ENCODE measurements at regions not wholly inside any gene's neighbourhood (a gene's known extent, or its start where the extent isn't known, plus 50 kb on each side); places are given as distances from the start of the nearest gene placed in this dataset.

DNA sequence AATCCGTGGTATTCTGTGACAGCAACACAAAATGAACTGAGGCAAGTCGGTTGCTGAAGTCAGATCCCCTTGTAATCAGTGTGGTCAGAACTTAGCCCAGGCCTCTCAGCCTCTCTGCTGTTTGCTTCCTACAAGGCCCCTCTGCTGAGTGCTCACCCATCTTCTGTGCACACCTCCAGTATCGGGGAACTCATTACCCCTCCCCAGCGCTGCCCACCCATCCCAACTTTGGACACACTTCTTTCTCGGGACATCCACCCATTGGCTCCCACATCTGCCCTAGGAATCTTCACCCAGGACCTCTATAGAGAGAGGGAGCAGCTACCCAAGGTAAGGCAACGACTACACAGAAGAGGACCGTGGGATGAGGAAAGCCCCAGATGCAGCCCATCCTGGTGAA, 217.5 kb downstream of the MATN1 start:
- no peaks in the 10 kb centered on the region; the same call in 1 of the 2 replicates for H3K27me3 ChIP-seq (ENCODE audit: control insufficient read depth, insufficient read depth, low read length)
- no peaks in the 10 kb centered on the region for H3K36me3 ChIP-seq (ENCODE audit: control insufficient read depth, insufficient read depth, low read length)
- no peak for DNase-seq (ENCODE audit: low read depth)
- H3K4me3 ChIP-seq (ENCODE audit: low read depth, low read length), result no peak overlapping the region
- POLR2A ChIA-PET, result no interaction called here
- CTCF ChIA-PET, result no interaction called here
- TF ChIP-seq, protein P1, sequence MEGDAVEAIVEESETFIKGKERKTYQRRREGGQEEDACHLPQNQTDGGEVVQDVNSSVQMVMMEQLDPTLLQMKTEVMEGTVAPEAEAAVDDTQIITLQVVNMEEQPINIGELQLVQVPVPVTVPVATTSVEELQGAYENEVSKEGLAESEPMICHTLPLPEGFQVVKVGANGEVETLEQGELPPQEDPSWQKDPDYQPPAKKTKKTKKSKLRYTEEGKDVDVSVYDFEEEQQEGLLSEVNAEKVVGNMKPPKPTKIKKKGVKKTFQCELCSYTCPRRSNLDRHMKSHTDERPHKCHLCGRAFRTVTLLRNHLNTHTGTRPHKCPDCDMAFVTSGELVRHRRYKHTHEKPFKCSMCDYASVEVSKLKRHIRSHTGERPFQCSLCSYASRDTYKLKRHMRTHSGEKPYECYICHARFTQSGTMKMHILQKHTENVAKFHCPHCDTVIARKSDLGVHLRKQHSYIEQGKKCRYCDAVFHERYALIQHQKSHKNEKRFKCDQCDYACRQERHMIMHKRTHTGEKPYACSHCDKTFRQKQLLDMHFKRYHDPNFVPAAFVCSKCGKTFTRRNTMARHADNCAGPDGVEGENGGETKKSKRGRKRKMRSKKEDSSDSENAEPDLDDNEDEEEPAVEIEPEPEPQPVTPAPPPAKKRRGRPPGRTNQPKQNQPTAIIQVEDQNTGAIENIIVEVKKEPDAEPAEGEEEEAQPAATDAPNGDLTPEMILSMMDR (IDR thresholded peaks at IDR 0.05; ENCODE audit: insufficient read depth, low read depth, low read length), result no peak

DNA sequence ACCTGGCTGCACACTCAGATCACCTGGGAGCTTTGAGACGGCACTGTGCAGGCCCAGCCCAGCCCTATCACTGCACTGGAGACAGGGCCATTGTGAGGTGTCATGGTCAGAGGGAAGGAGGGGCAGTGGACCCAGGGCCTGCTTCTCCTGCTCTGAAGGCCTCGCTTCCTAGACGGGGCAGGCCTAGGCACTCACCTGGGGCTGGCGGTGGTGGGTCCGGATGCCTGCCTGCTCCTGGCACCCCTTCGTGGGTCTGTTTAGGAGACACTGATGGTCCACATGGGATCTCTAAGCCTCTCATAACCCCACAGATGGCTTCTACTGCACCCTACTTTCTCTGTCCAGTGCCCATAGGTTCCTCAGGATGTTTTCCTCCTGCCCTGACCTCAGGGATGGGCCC, 230.9 kb downstream of the MATN1 start:
- no peaks in the 10 kb centered on the region for H3K27me3 ChIP-seq (ENCODE audit: control insufficient read depth, insufficient read depth, low read length)
- TF ChIP-seq, protein P1 (IDR thresholded peaks at IDR 0.05; ENCODE audit: insufficient read depth, low read depth, low read length), result no peak
- no peak overlapping the region for H3K4me3 ChIP-seq (ENCODE audit: low read depth, low read length)
- no peaks in the 10 kb centered on the region for H3K36me3 ChIP-seq (ENCODE audit: control insufficient read depth, insufficient read depth, low read length)
- ChIA-PET CTCF (no interaction called here), POLR2A (no interaction called here)
- no peak for DNase-seq (ENCODE audit: low read depth)

DNA sequence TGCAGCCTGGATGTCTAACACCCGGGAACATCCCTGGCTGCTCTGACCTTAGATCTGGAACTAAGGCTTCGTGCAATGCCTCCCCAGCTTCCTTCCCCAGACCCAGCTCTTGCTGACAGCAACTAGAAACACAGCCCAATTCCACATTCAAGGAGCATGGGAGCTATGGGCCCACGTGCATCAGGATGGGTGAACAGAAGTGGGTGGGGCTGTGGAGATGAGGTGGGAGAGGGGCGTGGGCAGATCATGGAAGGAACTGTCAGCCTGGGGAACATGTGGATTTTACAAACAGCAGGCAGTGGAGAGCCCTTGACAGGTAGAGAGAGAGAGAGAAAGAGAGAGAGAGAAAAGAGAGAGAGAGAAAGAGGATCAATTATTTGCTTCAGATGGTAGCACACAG, 231.6 kb downstream of the MATN1 start:
- POLR2A ChIA-PET, result no interaction called here
- TF ChIP-seq, protein P1 (IDR thresholded peaks at IDR 0.05; ENCODE audit: insufficient read depth, low read depth, low read length), result no peak
- H3K4me3 ChIP-seq (ENCODE audit: low read depth, low read length), result no peak overlapping the region
- no peaks in the 10 kb centered on the region for H3K27me3 ChIP-seq (ENCODE audit: control insufficient read depth, insufficient read depth, low read length)
- no peak for DNase-seq (ENCODE audit: low read depth)
- H3K36me3 ChIP-seq (ENCODE audit: control insufficient read depth, insufficient read depth, low read length), result no peaks in the 10 kb centered on the region
- CTCF ChIA-PET, result no interaction called here

DNA sequence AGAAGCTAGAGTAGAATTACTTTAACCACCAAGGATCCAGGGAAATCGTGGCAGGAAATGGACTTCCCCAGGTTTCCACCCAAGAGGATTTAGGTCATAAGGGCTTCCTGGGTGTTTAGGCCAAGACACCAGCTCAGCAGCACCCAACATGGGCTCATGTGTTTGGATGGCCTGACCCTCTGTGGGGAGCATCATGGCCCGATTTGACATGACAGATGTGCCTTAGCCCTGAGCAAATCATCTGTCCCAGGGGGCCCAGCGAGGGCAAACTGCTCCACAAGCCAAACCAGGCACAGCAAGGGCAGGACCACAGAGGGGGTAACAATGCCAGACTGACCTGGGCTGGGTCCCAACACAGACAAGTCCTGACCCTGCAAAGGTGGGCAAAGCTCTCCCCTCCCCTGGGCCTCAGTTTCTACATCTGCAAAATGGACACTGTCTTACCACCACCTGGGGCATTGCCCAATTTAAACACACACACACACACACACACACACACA, 232.8 kb downstream of the MATN1 start:
- no peaks in the 10 kb centered on the region for H3K36me3 ChIP-seq (ENCODE audit: control insufficient read depth, insufficient read depth, low read length)
- DNase-seq (ENCODE audit: low read depth), result no peak
- H3K27me3 ChIP-seq (ENCODE audit: control insufficient read depth, insufficient read depth, low read length), result no peaks in the 10 kb centered on the region
- POLR2A ChIA-PET, result no interaction called here
- TF ChIP-seq, protein P1 (IDR thresholded peaks at IDR 0.05; ENCODE audit: insufficient read depth, low read depth, low read length), result no peak
- CTCF ChIA-PET, result no interaction called here
- H3K4me3 ChIP-seq (ENCODE audit: low read depth, low read length), result no peak overlapping the region

DNA sequence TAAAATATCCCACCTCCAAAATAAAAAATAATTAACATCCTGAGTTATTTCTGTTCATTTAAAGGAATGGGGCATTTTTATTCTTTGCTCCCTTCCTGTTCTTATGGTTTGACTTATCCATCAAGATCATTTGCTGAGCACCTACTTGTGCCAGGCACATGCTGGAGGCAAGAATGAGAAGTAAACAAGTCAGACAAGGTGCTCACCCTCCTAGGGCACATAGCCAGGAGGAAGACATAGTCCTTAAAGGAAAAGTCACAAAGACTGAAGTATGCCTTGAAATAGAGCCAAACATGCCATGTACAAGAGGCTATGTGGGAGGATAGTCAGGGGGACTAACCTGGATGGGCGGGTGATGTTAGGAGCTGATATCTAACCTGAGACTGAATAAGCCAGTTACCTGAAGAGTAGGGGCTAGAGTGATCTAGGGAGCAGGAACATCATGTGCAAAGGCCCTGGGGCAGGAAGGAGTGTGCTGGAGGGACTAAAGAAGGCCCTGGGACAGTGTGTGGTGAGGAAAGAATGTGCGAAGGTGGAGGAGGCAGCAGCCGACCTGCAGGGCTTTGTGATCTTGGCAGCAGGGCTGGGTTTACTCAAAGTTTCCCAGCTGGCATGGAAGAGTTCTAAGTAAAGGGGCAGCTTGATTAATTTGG, 233.5 kb downstream of the MATN1 start:
- TF ChIP-seq, protein P1 (IDR thresholded peaks at IDR 0.05; ENCODE audit: insufficient read depth, low read depth, low read length), result no peak
- ChIA-PET POLR2A (no interaction called here), CTCF (no interaction called here)
- H3K27me3 ChIP-seq (ENCODE audit: control insufficient read depth, insufficient read depth, low read length), result no peaks in the 10 kb centered on the region
- no peak for DNase-seq (ENCODE audit: low read depth)
- no peak overlapping the region for H3K4me3 ChIP-seq (ENCODE audit: low read depth, low read length)
- H3K36me3 ChIP-seq (ENCODE audit: control insufficient read depth, insufficient read depth, low read length), result no peaks in the 10 kb centered on the region

Data from BJ (cell line).